ENCODE measurements at regions not wholly inside any gene's neighbourhood (a gene's known extent, or its start where the extent isn't known, plus 50 kb on each side); places are given as distances from the start of the nearest gene placed in this dataset.

DNA sequence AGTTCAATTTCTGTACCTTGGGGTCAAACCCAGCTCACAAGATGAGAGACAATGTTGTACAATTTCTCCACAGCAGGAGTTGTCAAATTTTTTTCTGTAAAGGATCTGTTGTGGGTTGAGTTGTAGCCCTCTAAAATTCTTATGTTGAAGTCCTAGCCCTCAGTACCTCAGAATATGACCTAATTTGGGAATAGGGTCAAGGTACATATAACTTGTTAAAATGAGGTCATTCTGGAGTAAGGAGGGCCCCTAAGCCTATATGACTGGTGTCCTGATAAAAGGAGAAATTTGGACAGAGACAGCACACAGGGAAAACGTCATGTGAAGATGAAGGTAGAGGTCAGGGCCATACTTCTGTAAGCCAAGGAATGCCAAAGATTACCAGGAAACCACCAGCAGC is 264.9 kb downstream of the TTC8 start:
- Histone ChIP-seq H3K27ac (ENCODE audit: low read depth, low read length, poor library complexity, severe bottlenecking) (no peak overlapping the region), H2AFZ (ENCODE audit: low read length) (no peak overlapping the region), H3K4me1 (ENCODE audit: insufficient read depth, low read length, poor library complexity, severe bottlenecking) (no peaks in the 10 kb centered on the region), H3K4me2 (ENCODE audit: low read length) (no peak overlapping the region), H3K79me2 (ENCODE audit: insufficient read depth, low read depth, low read length) (no peaks in the 10 kb centered on the region), H3K9me2 (ENCODE audit: insufficient read depth, low read length) (no peaks in the 10 kb centered on the region), H3K4me3 (ENCODE audit: low read depth, low read length, poor library complexity, severe bottlenecking) (no peak overlapping the region), H3K9me3 (ENCODE audit: low read length) (no peaks in the 10 kb centered on the region), H4K20me1 (ENCODE audit: insufficient read depth, low read length) (no peaks in the 10 kb centered on the region), H3K36me3 (ENCODE audit: insufficient read depth, low read length) (no peaks in the 10 kb centered on the region)
- POLR2A ChIA-PET, result no interaction called here
- CTCF ChIA-PET (ENCODE audit: unreplicated experiment), result no interaction called here
- DNase-seq (ENCODE audit: low spot score), result no peak
- BruUV-seq (replicated peaks), result no TSS peak
- no peak for TF ChIP-seq EZH2phosphoT487 (IDR thresholded peaks at IDR 0.05; ENCODE audit: borderline replicate concordance, low read depth, low read length)
- TF ChIP-seq, protein P1, sequence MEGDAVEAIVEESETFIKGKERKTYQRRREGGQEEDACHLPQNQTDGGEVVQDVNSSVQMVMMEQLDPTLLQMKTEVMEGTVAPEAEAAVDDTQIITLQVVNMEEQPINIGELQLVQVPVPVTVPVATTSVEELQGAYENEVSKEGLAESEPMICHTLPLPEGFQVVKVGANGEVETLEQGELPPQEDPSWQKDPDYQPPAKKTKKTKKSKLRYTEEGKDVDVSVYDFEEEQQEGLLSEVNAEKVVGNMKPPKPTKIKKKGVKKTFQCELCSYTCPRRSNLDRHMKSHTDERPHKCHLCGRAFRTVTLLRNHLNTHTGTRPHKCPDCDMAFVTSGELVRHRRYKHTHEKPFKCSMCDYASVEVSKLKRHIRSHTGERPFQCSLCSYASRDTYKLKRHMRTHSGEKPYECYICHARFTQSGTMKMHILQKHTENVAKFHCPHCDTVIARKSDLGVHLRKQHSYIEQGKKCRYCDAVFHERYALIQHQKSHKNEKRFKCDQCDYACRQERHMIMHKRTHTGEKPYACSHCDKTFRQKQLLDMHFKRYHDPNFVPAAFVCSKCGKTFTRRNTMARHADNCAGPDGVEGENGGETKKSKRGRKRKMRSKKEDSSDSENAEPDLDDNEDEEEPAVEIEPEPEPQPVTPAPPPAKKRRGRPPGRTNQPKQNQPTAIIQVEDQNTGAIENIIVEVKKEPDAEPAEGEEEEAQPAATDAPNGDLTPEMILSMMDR (conservative IDR thresholded peaks at IDR 0.05; ENCODE audit: low read length), result no peak
- intact Hi-C loops (cut with micrococcal nuclease; ENCODE audit: unreplicated experiment), result no loop called here

DNA sequence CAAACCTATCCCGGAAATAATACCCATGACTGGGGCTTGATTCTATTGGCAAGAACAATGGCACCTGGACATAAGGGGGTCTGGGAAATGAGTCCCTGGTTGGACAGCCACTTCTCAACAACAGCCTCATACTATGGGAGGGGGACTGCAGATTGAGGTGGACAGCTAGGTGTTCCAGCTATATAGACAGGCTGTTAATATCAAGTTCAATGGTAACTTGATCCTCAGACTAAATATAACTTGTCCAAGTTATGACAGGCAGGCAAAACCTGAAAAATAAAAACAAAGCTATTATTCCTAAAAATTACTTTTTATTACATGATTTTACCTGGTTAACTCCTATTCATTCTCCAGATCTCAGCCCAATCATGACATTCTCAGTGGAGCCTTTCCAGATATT is 267.3 kb downstream of the TTC8 start:
- POLR2A ChIA-PET, result no interaction called here
- H3K9me2 ChIP-seq (ENCODE audit: insufficient read depth, low read length), result no peaks in the 10 kb centered on the region
- CTCF ChIA-PET (ENCODE audit: unreplicated experiment), result no interaction called here
- H3K4me2 ChIP-seq (ENCODE audit: low read length), result no peak overlapping the region
- no peaks in the 10 kb centered on the region for H4K20me1 ChIP-seq (ENCODE audit: insufficient read depth, low read length)
- BruUV-seq (replicated peaks), result no TSS peak
- no peak overlapping the region for H3K4me3 ChIP-seq (ENCODE audit: low read depth, low read length, poor library complexity, severe bottlenecking)
- intact Hi-C loops (cut with micrococcal nuclease; ENCODE audit: unreplicated experiment), result no loop called here
- DNase-seq (ENCODE audit: low spot score), result no peak
- no peaks in the 10 kb centered on the region for H3K36me3 ChIP-seq (ENCODE audit: insufficient read depth, low read length)
- TF ChIP-seq, protein P1 (conservative IDR thresholded peaks at IDR 0.05; ENCODE audit: low read length), result no peak
- TF ChIP-seq EZH2phosphoT487 (IDR thresholded peaks at IDR 0.05; ENCODE audit: borderline replicate concordance, low read depth, low read length), result no peak
- H3K27ac ChIP-seq (ENCODE audit: low read depth, low read length, poor library complexity, severe bottlenecking), result no peak overlapping the region
- H3K9me3 ChIP-seq (ENCODE audit: low read length), result no peaks in the 10 kb centered on the region
- no peak overlapping the region for H2AFZ ChIP-seq (ENCODE audit: low read length)
- no peaks in the 10 kb centered on the region for H3K4me1 ChIP-seq (ENCODE audit: insufficient read depth, low read length, poor library complexity, severe bottlenecking)
- no peaks in the 10 kb centered on the region for H3K79me2 ChIP-seq (ENCODE audit: insufficient read depth, low read depth, low read length)

DNA sequence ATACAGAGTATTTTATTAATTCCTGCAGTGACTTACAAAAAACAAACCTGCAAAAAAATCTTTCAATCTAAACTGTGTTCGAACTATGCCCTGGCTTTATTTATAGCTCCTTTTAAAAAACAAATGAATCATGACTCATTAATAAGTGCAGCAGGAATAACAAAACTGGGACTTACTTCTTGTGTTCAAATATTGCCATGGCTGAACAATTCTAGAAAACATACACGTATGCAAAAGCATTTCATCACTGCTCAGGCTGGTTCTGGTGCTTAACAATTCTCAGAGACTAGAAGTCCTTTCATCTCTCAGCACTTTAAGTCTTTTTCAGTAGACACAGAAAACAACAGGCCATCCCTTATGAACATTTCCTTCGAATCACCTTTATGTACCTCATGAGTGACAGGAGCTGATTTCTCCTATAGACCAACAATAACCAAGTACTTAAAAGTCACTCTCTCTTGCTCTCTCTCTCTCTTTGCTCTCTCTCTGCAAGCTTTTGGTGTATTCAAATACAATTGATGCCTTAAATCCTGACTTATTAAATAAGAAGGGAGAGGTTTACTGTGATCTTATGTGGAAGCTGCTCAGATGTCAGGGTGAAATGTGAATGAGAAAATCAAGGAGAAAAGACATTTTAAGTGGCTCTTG is 268.8 kb downstream of the TTC8 start:
- no peak overlapping the region for H3K27ac ChIP-seq (ENCODE audit: low read depth, low read length, poor library complexity, severe bottlenecking)
- H4K20me1 ChIP-seq (ENCODE audit: insufficient read depth, low read length), result no peaks in the 10 kb centered on the region
- intact Hi-C loops (cut with micrococcal nuclease; ENCODE audit: unreplicated experiment), result no loop called here
- H3K4me3 ChIP-seq (ENCODE audit: low read depth, low read length, poor library complexity, severe bottlenecking), result no peak overlapping the region
- CTCF ChIA-PET (ENCODE audit: unreplicated experiment), result interaction anchor here (0.5 kb wide), 1 partner anchor 603 kb away, joined by 3 read pairs; no protein-coding TSS in a partner anchor
- no peaks in the 10 kb centered on the region for H3K9me2 ChIP-seq (ENCODE audit: insufficient read depth, low read length)
- H3K4me1 ChIP-seq (ENCODE audit: insufficient read depth, low read length, poor library complexity, severe bottlenecking), result no peaks in the 10 kb centered on the region
- H3K36me3 ChIP-seq (ENCODE audit: insufficient read depth, low read length), result no peaks in the 10 kb centered on the region
- no peak for TF ChIP-seq EZH2phosphoT487 (IDR thresholded peaks at IDR 0.05; ENCODE audit: borderline replicate concordance, low read depth, low read length)
- TF ChIP-seq, protein P1 (conservative IDR thresholded peaks at IDR 0.05; ENCODE audit: low read length), result no peak
- H3K79me2 ChIP-seq (ENCODE audit: insufficient read depth, low read depth, low read length), result no peaks in the 10 kb centered on the region
- POLR2A ChIA-PET, result no interaction called here
- H2AFZ ChIP-seq (ENCODE audit: low read length), result no peak overlapping the region
- no peaks in the 10 kb centered on the region for H3K9me3 ChIP-seq (ENCODE audit: low read length)
- no peak overlapping the region for H3K4me2 ChIP-seq (ENCODE audit: low read length)
- BruUV-seq (replicated peaks), result no TSS peak
- no peak for DNase-seq (ENCODE audit: low spot score)
